HG03045 (cell line): ENCODE measurements at regions not wholly inside any gene's neighbourhood (a gene's known extent, or its start where the extent isn't known, plus 50 kb on each side); places are given as distances from the start of the nearest gene placed in this dataset.

ENCODE experiments used
- ATAC-seq: cut with Tn5 transposase; IDR thresholded peaks from one replicate; pipeline ENCODE4 v1.9.1; 2021; ENCODE audit warnings: mild to moderate bottlenecking, moderate library complexity; ENCODE audit not compliant: unreplicated experiment

GRCh38 chr2:120424274-120424796, 78.4 kb downstream of the INHBB start:
- no peak for ATAC-seq

- ATAC-seq, result no peak
Measured at GRCh38 chr2:120425014-120425413, 79.1 kb downstream of the INHBB start.

- ATAC-seq, result no peak
Measured at GRCh38 chr2:120428748-120429147, 82.8 kb downstream of the INHBB start.

- ATAC-seq, result no peak
Measured at GRCh38 chr2:120429586-120430500, 83.9 kb downstream of the INHBB start.

GRCh38 chr2:120430501-120430830, 84.5 kb downstream of the INHBB start:
- ATAC-seq, result no peak

- no peak for ATAC-seq
Measured at GRCh38 chr2:120430957-120431356, 85.0 kb downstream of the INHBB start.

GRCh38 chr2:120431386-120432292, 85.7 kb downstream of the INHBB start:
- no peak for ATAC-seq

GRCh38 chr2:120432293-120432975, 86.5 kb downstream of the INHBB start:
- no peak for ATAC-seq

GRCh38 chr2:120432976-120433815, 87.3 kb downstream of the INHBB start:
- no peak for ATAC-seq

- no peak for ATAC-seq
Measured at GRCh38 chr2:120433816-120434290, 87.9 kb downstream of the INHBB start.

GRCh38 chr2:120434492-120435308, 88.8 kb downstream of the INHBB start:
- no peak for ATAC-seq

- ATAC-seq, result no peak
Measured at GRCh38 chr2:120435671-120436459, 89.9 kb downstream of the INHBB start.

- no peak for ATAC-seq
Measured at GRCh38 chr2:120436460-120436739, 90.5 kb downstream of the INHBB start.

- no peak for ATAC-seq
Measured at GRCh38 chr2:120436885-120437603, 91.1 kb downstream of the INHBB start.

- ATAC-seq, result no peak
Measured at GRCh38 chr2:120437604-120438000, 91.7 kb downstream of the INHBB start.

GRCh38 chr2:120438301-120439066, 92.5 kb downstream of the INHBB start:
- ATAC-seq, result no peak

- no peak for ATAC-seq
Measured at GRCh38 chr2:120439067-120439368, 93.1 kb downstream of the INHBB start.
